ENCODE measurements at regions not wholly inside any gene's neighbourhood (a gene's known extent, or its start where the extent isn't known, plus 50 kb on each side); places are given as distances from the start of the nearest gene placed in this dataset.

DNA sequence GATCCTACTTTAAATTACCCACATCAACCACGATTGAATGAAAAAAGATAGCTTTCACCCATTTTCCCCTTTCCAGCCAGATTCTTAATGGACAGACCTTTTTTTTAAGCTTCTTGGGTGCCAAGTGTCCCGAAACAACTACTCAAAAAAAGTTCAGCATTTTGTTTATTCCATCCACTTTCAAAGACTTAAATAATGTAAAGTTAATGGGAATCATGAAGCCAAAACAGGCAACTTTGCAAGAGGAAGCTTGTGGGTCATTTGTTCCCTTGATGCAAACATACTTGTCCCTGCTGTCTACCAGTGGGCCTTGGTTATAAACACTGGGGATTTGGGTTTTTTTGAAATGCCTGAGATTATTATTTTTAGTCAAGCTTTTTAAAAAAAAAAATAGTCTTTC is 414.0 kb upstream of the PSMD7 start:
- no peak overlapping the region for H3K4me3 ChIP-seq (ENCODE audit: low read depth, low read length, poor library complexity, severe bottlenecking)
- H2AFZ ChIP-seq (ENCODE audit: low read length): no peak overlapping the region
- H3K4me2 ChIP-seq (ENCODE audit: low read length): no peak overlapping the region
- no peaks in the 10 kb centered on the region for H3K9me2 ChIP-seq (ENCODE audit: insufficient read depth, low read length)
- no peak for DNase-seq (ENCODE audit: low spot score)
- no peaks in the 10 kb centered on the region for H3K9me3 ChIP-seq (ENCODE audit: low read length)
- no peaks in the 10 kb centered on the region for H3K36me3 ChIP-seq (ENCODE audit: insufficient read depth, low read length)
- H3K79me2 ChIP-seq (ENCODE audit: insufficient read depth, low read depth, low read length): no peaks in the 10 kb centered on the region
- no peaks in the 10 kb centered on the region for H3K4me1 ChIP-seq (ENCODE audit: insufficient read depth, low read length, poor library complexity, severe bottlenecking)
- intact Hi-C loops (cut with micrococcal nuclease; ENCODE audit: unreplicated experiment): no loop called here
- ChIA-PET POLR2A (interaction anchor here (3.8 kb wide), 1 partner anchor 9 kb away, joined by 15 read pairs; no protein-coding TSS in a partner anchor), CTCF (ENCODE audit: unreplicated experiment) (no interaction called here)
- no peak overlapping the region for H3K27ac ChIP-seq (ENCODE audit: low read depth, low read length, poor library complexity, severe bottlenecking)
- no peak for TF ChIP-seq CTCF (conservative IDR thresholded peaks at IDR 0.05; ENCODE audit: low read length)
- no peaks in the 10 kb centered on the region for H4K20me1 ChIP-seq (ENCODE audit: insufficient read depth, low read length)
- no TSS peak for BruUV-seq (replicated peaks)

- Histone ChIP-seq H3K4me3 (ENCODE audit: low read depth, low read length, poor library complexity, severe bottlenecking) (no peak overlapping the region), H3K27ac (ENCODE audit: low read depth, low read length, poor library complexity, severe bottlenecking) (no peak overlapping the region), H3K4me2 (ENCODE audit: low read length) (no peak overlapping the region), H2AFZ (ENCODE audit: low read length) (no peak overlapping the region), H3K9me3 (ENCODE audit: low read length) (no peaks in the 10 kb centered on the region), H3K4me1 (ENCODE audit: insufficient read depth, low read length, poor library complexity, severe bottlenecking) (no peaks in the 10 kb centered on the region), H3K9me2 (ENCODE audit: insufficient read depth, low read length) (no peaks in the 10 kb centered on the region), H4K20me1 (ENCODE audit: insufficient read depth, low read length) (no peaks in the 10 kb centered on the region), H3K36me3 (ENCODE audit: insufficient read depth, low read length) (no peaks in the 10 kb centered on the region), H3K79me2 (ENCODE audit: insufficient read depth, low read depth, low read length) (no peaks in the 10 kb centered on the region)
- CTCF ChIA-PET (ENCODE audit: unreplicated experiment): no interaction called here
- no peak for DNase-seq (ENCODE audit: low spot score)
- TF ChIP-seq EZH2phosphoT487 (IDR thresholded peaks at IDR 0.05; ENCODE audit: borderline replicate concordance, low read depth, low read length): no peak
- TF ChIP-seq CTCF (conservative IDR thresholded peaks at IDR 0.05; ENCODE audit: low read length): no peak
- POLR2A ChIA-PET: interaction anchor here (3.8 kb wide), 1 partner anchor 10 kb away, joined by 15 read pairs; no protein-coding TSS in a partner anchor
- intact Hi-C loops (cut with micrococcal nuclease; ENCODE audit: unreplicated experiment): no loop called here
- BruUV-seq (replicated peaks): no TSS peak
These were observed 414.6 kb upstream of the PSMD7 start for GRCh38 chr16:73882033-73882432.

DNA sequence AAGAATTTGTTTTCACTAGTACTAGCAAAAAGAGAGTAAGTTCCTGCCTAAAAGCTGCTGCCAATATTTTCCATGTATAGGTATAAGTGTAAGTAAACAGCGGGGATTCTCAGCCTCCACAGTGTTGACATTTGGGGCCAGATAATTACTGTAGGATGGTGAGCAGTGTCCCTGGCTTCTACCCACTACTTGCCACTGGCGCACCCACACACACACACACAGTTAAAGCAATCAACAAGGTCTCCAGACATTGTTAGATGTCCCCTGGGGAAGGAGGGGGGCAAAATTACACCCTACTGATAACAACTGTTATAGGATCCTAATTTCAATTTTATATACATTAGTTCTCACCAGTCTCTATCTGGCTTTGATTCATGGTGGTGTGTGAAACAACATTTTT is 417.0 kb upstream of the PSMD7 start:
- Histone ChIP-seq H3K4me2 (ENCODE audit: low read length) (no peak overlapping the region), H3K27ac (ENCODE audit: low read depth, low read length, poor library complexity, severe bottlenecking) (no peak overlapping the region), H3K36me3 (ENCODE audit: insufficient read depth, low read length) (no peaks in the 10 kb centered on the region), H3K79me2 (ENCODE audit: insufficient read depth, low read depth, low read length) (no peaks in the 10 kb centered on the region), H4K20me1 (ENCODE audit: insufficient read depth, low read length) (no peaks in the 10 kb centered on the region), H3K4me1 (ENCODE audit: insufficient read depth, low read length, poor library complexity, severe bottlenecking) (no peaks in the 10 kb centered on the region), H2AFZ (ENCODE audit: low read length) (no peak overlapping the region), H3K4me3 (ENCODE audit: low read depth, low read length, poor library complexity, severe bottlenecking) (no peak overlapping the region), H3K9me2 (ENCODE audit: insufficient read depth, low read length) (no peaks in the 10 kb centered on the region), H3K9me3 (ENCODE audit: low read length) (no peaks in the 10 kb centered on the region)
- no peak for TF ChIP-seq EZH2phosphoT487 (IDR thresholded peaks at IDR 0.05; ENCODE audit: borderline replicate concordance, low read depth, low read length)
- no peak for TF ChIP-seq CTCF (conservative IDR thresholded peaks at IDR 0.05; ENCODE audit: low read length)
- BruUV-seq (replicated peaks): no TSS peak
- POLR2A ChIA-PET: no interaction called here
- intact Hi-C loops (cut with micrococcal nuclease; ENCODE audit: unreplicated experiment): no loop called here
- no peak for DNase-seq (ENCODE audit: low spot score)
- CTCF ChIA-PET (ENCODE audit: unreplicated experiment): no interaction called here

Measured in OCI-LY7 (cell line).